Esophagus squamous epithelium (tissue), 5 donors: ENCODE measurements at regions not wholly inside any gene's neighbourhood (a gene's known extent, or its start where the extent isn't known, plus 50 kb on each side); places are given as distances from the start of the nearest gene placed in this dataset.
"Not testable (repeated sequence)": the region's sequence is repeated elsewhere in the genome, so short reads cannot be mapped to it uniquely, and the experiment has no call there.

ENCODE experiments used
- DNase-seq: peaks from one replicate; lab custom pipeline; 2025; lab: John Stamatoyannopoulos, UW
- H3K27ac ChIP-seq, 4 donors: fragments of 200-600 bp; sonication (generic); one replicate each; pipeline ENCODE4 v1.5.1; 2016 to 2019; ENCODE audit warnings: mild to moderate bottlenecking in 1 of 4
- H3K27me3 ChIP-seq, 4 donors: fragments of 200-600 bp; sonication (generic); 1 replicate in 3 of 4; 2 replicates in 1 of 4; pipeline versions ENCODE4 v1.5.1 to v1.6.0; 2017 to 2021; ENCODE audit warnings: antibody characterized with exemption in 1 of 4
- H3K36me3 ChIP-seq, 3 donors: fragments of 200-600 bp; sonication (generic); one replicate each; pipeline ENCODE4 v1.5.1; 2016 to 2019
- H3K4me1 ChIP-seq, 3 donors: fragments of 200-600 bp; sonication (generic); one replicate each; pipeline ENCODE4 v1.5.1; 2017 to 2019
- H3K4me3 ChIP-seq, 4 donors: fragments of 200-600 bp; sonication (generic); 1 replicate in 3 of 4; 2 replicates in 1 of 4; pipeline ENCODE4 v1.5.1; 2016 to 2019; ENCODE audit warnings: mild to moderate bottlenecking in 2 of 4, moderate library complexity in 1 of 4
- H3K9me3 ChIP-seq, 3 donors: fragments of 200-600 bp; sonication (generic); one replicate each; pipeline ENCODE4 v1.5.1; 2016 to 2019
- POLR2A ChIP-seq, 4 donors: fragments of 450-650 bp; IDR thresholded peaks; one replicate each; pipeline ENCODE4 v1.6.1; 2017; ENCODE audit warnings: antibody characterized with exemption in 4 of 4, mild to moderate bottlenecking in 4 of 4, moderate library complexity in 3 of 4
- whole genome bisulfite sequencing, 2 donors: methylation state at CpG; one replicate each; pipeline ENCODE4 v1.1.5; 2018; 5-methylcytosine and 5-hydroxymethylcytosine counted together
- intact Hi-C: fragments of 100-400 bp; cut with DNase I; formaldehyde crosslinking; loops from one replicate; pipeline ENCODE4 v1.15.0; 2022
- TF ChIP-seq, protein P1 (sequence below), 6 experiments: fragments of 450-650 bp in 4 of 6; fragments of 200-600 bp in 2 of 6; sonication (generic) in 2 of 6; IDR thresholded peaks; one replicate each; pipeline ENCODE4 v1.5.1; 2016 to 2019; ENCODE audit warnings: antibody characterized with exemption in 6 of 6, mild to moderate bottlenecking in 4 of 6, moderate library complexity in 4 of 6
- donor health status: DM: yes; HTN: yes; CAD: no.

DNA sequence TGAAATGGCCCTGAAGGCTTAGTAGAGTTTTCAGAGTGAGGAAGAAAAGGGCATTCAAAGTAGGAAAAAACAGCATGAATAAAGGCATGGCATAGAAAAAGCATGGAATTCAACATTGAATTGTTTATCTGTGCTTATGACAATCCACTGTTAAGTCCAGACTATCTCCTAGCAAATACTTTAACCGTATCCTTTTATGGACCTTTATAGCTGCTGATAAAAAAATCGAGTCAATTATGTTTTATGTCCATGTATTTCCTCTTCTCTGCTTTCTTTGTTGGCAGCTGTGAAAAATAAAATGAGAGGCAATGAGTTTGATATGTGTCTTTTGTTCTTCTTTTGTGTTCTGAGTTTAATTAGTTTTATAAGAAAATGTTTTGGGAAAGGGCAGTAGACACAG lies 70.4 kb downstream of the TDRD15 start:
- TF ChIP-seq, protein P1, sequence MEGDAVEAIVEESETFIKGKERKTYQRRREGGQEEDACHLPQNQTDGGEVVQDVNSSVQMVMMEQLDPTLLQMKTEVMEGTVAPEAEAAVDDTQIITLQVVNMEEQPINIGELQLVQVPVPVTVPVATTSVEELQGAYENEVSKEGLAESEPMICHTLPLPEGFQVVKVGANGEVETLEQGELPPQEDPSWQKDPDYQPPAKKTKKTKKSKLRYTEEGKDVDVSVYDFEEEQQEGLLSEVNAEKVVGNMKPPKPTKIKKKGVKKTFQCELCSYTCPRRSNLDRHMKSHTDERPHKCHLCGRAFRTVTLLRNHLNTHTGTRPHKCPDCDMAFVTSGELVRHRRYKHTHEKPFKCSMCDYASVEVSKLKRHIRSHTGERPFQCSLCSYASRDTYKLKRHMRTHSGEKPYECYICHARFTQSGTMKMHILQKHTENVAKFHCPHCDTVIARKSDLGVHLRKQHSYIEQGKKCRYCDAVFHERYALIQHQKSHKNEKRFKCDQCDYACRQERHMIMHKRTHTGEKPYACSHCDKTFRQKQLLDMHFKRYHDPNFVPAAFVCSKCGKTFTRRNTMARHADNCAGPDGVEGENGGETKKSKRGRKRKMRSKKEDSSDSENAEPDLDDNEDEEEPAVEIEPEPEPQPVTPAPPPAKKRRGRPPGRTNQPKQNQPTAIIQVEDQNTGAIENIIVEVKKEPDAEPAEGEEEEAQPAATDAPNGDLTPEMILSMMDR (IDR thresholded peaks at IDR 0.05): no peak
- no peak for TF ChIP-seq POLR2A (IDR thresholded peaks at IDR 0.05)
- no peak for DNase-seq
- Histone ChIP-seq H3K4me3 (no peak overlapping the region), H3K27ac (no peak overlapping the region), H3K4me1 (no peaks in the 10 kb centered on the region), H3K9me3 (no peaks in the 10 kb centered on the region), H3K27me3 (no peaks in the 10 kb centered on the region), H3K36me3 (no peaks in the 10 kb centered on the region)
- 43 to 46% methylated on average over 2 of the region's 2 CpGs for WGBS, 2 donors
- intact Hi-C loops: no loop called here

DNA sequence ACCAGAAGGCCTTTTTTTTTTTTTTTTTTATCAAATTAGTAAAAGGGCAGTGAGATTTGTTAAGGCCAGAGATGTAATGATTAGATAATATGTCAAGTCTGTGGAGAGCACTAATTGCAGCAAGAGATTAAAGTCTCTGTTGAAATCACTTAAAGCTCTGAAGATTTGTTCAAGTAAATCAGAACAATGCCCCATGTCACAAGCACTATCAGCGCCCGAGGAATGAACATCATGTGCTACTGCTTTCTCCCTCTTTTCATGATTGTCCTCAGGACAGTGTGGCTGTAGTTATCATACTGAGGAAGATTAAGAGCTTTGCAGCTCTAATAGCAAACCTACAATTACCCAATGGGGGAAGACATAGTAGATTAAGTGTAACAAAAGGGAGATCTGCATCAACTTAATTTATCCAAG lies 71.1 kb downstream of the TDRD15 start:
- no peaks in the 10 kb centered on the region for H3K36me3 ChIP-seq
- TF ChIP-seq, protein P1 (IDR thresholded peaks at IDR 0.05): no peak
- TF ChIP-seq POLR2A (IDR thresholded peaks at IDR 0.05): no peak
- H3K27ac ChIP-seq: no peak overlapping the region
- H3K9me3 ChIP-seq: no peaks in the 10 kb centered on the region
- H3K27me3 ChIP-seq: no peaks in the 10 kb centered on the region
- intact Hi-C loops: no loop called here
- H3K4me1 ChIP-seq: no peaks in the 10 kb centered on the region
- no peak overlapping the region for H3K4me3 ChIP-seq
- no peak for DNase-seq
- 71 to 74% methylated on average over 2 of the region's 2 CpGs for WGBS, 2 donors

DNA sequence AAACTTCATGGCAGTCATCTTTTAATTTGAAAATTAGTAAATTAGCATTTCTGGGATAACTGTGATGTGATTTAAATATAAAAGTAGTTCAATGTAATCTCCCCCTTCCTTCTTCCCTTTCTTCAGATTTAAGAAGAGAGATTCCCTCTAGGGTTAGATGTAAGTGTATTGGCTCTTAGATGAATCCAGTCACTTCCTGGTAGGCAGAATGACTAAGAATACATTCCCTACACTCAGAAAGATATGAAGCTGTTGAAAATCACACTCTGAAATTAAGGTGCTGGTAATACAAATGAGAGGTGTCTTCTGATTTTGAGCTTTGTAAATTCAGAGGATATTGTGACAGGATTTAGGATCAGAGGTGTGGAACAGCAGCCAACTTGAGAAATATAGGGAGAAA lies 71.6 kb downstream of the TDRD15 start:
- H3K36me3 ChIP-seq: no peaks in the 10 kb centered on the region
- H3K4me3 ChIP-seq: no peak overlapping the region
- intact Hi-C loops: no loop called here
- no peak for DNase-seq
- no peaks in the 10 kb centered on the region for H3K9me3 ChIP-seq
- no peaks in the 10 kb centered on the region for H3K27me3 ChIP-seq
- TF ChIP-seq, protein P1 (IDR thresholded peaks at IDR 0.05): no peak
- TF ChIP-seq POLR2A (IDR thresholded peaks at IDR 0.05): no peak
- H3K4me1 ChIP-seq: no peaks in the 10 kb centered on the region
- H3K27ac ChIP-seq: no peak overlapping the region

DNA sequence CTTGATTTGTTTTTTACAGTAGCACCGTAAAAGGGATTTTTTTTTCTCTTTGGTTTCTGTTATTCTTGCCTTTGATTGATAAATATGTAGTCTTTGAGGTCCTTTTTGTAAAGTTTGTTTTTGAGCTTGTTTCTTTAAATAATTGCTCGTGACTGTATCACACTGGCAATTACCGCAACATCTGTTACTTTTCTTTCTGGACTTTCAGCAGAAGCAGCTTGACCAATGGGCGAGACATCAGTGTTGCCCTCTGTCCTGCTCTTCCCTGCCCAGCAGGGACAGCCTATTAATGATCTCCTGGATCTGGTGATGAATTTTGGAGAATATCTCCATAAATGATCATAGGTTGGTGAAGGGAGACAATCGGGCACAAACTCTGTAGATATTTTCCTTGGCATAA lies 74.9 kb downstream of the TDRD15 start:
- H3K27me3 ChIP-seq: no peaks in the 10 kb centered on the region
- WGBS, 2 donors: 73 to 76% methylated on average over 5 of the region's 5 CpGs
- no peak overlapping the region for H3K27ac ChIP-seq
- no peak for DNase-seq
- no peaks in the 10 kb centered on the region for H3K4me1 ChIP-seq
- H3K9me3 ChIP-seq: no peaks in the 10 kb centered on the region
- TF ChIP-seq, protein P1 (IDR thresholded peaks at IDR 0.05): no peak
- no peak for TF ChIP-seq POLR2A (IDR thresholded peaks at IDR 0.05)
- H3K4me3 ChIP-seq: no peak overlapping the region
- intact Hi-C loops: no loop called here
- no peaks in the 10 kb centered on the region for H3K36me3 ChIP-seq

DNA sequence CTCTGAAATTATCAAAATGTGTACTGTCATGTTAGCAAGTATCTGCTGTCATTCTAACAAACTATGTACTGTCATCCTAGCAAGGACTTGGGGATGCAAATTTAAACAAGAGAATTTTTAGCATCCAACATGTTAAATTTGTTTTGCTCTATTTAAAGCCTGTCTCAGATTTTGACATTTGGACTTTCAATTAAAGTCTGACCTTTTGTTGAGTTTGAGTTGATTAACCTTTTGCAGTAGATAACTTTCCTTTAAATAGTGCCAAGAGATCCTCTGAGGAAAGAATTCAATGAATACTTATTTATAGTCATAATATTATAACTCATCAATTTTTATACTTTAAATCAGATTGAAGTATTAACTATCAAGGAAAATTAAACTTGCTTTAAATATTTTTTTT lies 80.2 kb downstream of the TDRD15 start:
- H3K4me1 ChIP-seq: no peaks in the 10 kb centered on the region
- no peaks in the 10 kb centered on the region for H3K36me3 ChIP-seq
- no peak for TF ChIP-seq POLR2A (IDR thresholded peaks at IDR 0.05)
- TF ChIP-seq, protein P1 (IDR thresholded peaks at IDR 0.05): no peak
- no peak overlapping the region for H3K4me3 ChIP-seq
- no peaks in the 10 kb centered on the region for H3K27me3 ChIP-seq
- no peaks in the 10 kb centered on the region for H3K9me3 ChIP-seq
- no peak for DNase-seq
- intact Hi-C loops: no loop called here
- H3K27ac ChIP-seq: no peak overlapping the region

DNA sequence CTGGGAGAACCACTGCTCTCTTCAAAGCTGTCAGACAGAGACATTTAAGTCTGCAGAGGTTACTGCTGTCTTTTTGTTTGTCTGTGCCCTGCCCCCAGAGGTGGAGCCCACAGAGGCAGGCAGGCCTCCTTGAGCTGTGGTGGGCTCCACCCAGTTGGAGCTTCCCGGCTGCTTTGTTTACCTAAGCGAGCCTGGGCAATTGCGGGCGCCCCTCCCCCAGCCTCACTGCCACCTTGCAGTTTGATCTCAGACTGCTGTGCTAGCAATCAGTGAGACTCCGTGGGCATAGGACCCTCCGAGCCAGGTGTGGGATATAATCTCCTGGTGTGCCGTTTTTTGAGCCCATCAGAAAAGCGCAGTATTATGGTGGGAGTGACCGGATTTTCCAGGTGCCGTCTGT lies 90.3 kb downstream of the TDRD15 start:
- H3K9me3 ChIP-seq, DNase-seq, H3K4me1 ChIP-seq, H3K4me3 ChIP-seq, H3K27ac ChIP-seq, H3K36me3 ChIP-seq, intact Hi-C loops, H3K27me3 ChIP-seq: not testable (repeated sequence)
- WGBS, 2 donors: 96 to 100% methylated on average over 2 to 3 of the region's 10 CpGs
